Breast epithelium (tissue), 4 donors: ENCODE measurements at regions not wholly inside any gene's neighbourhood (a gene's known extent, or its start where the extent isn't known, plus 50 kb on each side); places are given as distances from the start of the nearest gene placed in this dataset.
"Not testable (repeated sequence)": the region's sequence is repeated elsewhere in the genome, so short reads cannot be mapped to it uniquely, and the experiment has no call there.

ENCODE experiments used
- DNase-seq, 2 donors: peaks; one replicate each; pipeline ENCODE4 v3.0.0-alpha.2; 2019; ENCODE audit warnings: low spot score in 2 of 2
- H3K27ac ChIP-seq, 2 donors: fragments of 200-600 bp; sonication (generic) in 1 of 2; one replicate each; pipeline ENCODE4 v1.5.1; 2016 to 2019; ENCODE audit warnings: mild to moderate bottlenecking in 1 of 2
- H3K27me3 ChIP-seq, 2 donors: fragments of 200-600 bp; sonication (generic) in 1 of 2; one replicate each; pipeline versions ENCODE4 v1.5.1 to v1.6.0; 2017 to 2019; ENCODE audit warnings: control low read depth in 1 of 2, mild to moderate bottlenecking in 1 of 2
- H3K36me3 ChIP-seq: fragments of 200-600 bp; one replicate; pipeline ENCODE4 v1.5.1; 2019
- H3K4me1 ChIP-seq, 2 donors: fragments of 200-600 bp; sonication (generic); one replicate each; pipeline ENCODE4 v1.5.1; 2016 to 2019; ENCODE audit warnings: control low read depth in 1 of 2
- H3K4me3 ChIP-seq, 3 donors: fragments of 200-600 bp; sonication (generic); 1 replicate in 2 of 3; 2 replicates in 1 of 3; pipeline ENCODE4 v1.5.1; 2016 to 2019; ENCODE audit warnings: mild to moderate bottlenecking in 3 of 3, moderate library complexity in 2 of 3
- H3K9me3 ChIP-seq, 2 donors: fragments of 200-600 bp; sonication (generic) in 1 of 2; one replicate each; pipeline ENCODE4 v1.5.1; 2016 to 2019; ENCODE audit warnings: control low read depth in 1 of 2
- POLR2A ChIP-seq: fragments of 450-650 bp; IDR thresholded peaks from one replicate; pipeline ENCODE4 v1.6.1; 2016; ENCODE audit warnings: antibody characterized with exemption, mild to moderate bottlenecking, moderate library complexity
- POLR2AphosphoS5 ChIP-seq, 3 donors: sonication (generic); formaldehyde crosslinking; IDR thresholded peaks; one replicate each; pipeline ENCODE4 v1.6.1; 2017; ENCODE audit warnings: antibody characterized with exemption in 3 of 3
- intact Hi-C: fragments of 100-400 bp; cut with DNase I; formaldehyde crosslinking; loops from one replicate; pipeline ENCODE4 v1.15.1; 2023; ENCODE audit warnings: low total_unique reads
- TF ChIP-seq, protein P1 (sequence below), 3 donors: fragments of 450-650 bp; IDR thresholded peaks; one replicate each; pipeline ENCODE4 v1.5.1; 2016 to 2017; ENCODE audit warnings: antibody characterized with exemption in 3 of 3, mild to moderate bottlenecking in 3 of 3, moderate library complexity in 3 of 3

DNA sequence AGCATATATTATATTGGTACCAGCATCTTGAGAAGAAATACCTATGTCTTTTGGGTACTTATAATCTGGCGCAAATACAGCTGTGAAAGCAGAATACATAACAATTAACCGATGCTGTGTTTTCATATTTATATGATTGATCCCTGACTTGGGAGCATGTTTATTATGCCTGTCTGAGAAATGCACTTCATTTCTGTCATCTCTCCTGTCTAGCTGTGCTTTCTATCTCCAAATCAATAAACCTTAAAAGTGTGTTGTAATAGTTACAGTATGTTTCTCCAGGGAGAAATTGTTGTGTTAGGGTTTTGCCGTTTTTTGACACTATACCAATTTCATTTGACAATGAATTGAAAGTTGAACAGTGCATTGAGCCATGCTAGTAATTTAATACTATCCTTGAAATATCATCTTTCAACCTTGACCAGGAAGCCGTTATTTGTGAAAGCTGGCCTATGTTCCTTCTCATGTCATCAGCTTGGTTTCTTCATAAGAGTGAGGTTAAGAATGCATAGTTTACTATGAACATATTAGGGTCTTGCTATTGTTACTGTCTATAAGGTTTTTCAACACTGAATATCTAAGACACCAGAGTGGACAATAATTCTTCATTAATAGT lies 206.2 kb upstream of the PCDH18 start:
- TF ChIP-seq, protein P1, sequence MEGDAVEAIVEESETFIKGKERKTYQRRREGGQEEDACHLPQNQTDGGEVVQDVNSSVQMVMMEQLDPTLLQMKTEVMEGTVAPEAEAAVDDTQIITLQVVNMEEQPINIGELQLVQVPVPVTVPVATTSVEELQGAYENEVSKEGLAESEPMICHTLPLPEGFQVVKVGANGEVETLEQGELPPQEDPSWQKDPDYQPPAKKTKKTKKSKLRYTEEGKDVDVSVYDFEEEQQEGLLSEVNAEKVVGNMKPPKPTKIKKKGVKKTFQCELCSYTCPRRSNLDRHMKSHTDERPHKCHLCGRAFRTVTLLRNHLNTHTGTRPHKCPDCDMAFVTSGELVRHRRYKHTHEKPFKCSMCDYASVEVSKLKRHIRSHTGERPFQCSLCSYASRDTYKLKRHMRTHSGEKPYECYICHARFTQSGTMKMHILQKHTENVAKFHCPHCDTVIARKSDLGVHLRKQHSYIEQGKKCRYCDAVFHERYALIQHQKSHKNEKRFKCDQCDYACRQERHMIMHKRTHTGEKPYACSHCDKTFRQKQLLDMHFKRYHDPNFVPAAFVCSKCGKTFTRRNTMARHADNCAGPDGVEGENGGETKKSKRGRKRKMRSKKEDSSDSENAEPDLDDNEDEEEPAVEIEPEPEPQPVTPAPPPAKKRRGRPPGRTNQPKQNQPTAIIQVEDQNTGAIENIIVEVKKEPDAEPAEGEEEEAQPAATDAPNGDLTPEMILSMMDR (IDR thresholded peaks at IDR 0.05): no peak
- TF ChIP-seq POLR2A (no peak), POLR2AphosphoS5 (IDR thresholded peaks at IDR 0.05) (no peak)
- H3K4me1 ChIP-seq: no peaks in the 10 kb centered on the region
- no peaks in the 10 kb centered on the region for H3K36me3 ChIP-seq
- intact Hi-C loops: no loop called here
- H3K4me3 ChIP-seq: no peak overlapping the region
- no peak for DNase-seq
- H3K27ac ChIP-seq: no peak overlapping the region
- H3K27me3 ChIP-seq: no peaks in the 10 kb centered on the region
- no peaks in the 10 kb centered on the region for H3K9me3 ChIP-seq

DNA sequence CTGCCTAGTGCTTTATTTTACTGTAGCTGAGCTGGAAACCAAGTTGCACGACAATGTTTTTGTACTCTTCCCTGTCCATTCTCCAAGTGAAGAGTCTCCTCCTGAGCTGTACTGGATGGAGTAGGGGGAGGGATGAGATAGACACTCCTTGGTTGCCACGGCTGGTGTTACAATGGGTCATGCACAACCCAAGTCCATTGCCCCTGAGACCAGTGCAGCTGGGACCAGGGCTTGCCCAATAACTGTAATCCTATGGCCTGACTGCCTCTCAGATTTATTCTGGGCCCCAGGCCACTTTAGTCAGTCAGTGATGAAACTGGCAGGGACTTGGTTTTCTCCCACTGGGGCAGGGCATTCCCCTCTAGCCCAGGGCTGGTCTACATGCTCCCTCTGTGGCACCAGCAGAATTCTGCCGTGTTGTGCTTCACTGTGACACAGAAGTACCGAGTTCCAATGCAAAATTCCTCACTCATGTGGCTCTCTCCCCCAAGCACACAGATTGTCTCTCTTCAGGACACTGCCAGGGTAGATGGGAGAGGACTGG lies 203.3 kb upstream of the PCDH18 start:
- H3K27ac ChIP-seq: no peak overlapping the region
- no peaks in the 10 kb centered on the region for H3K36me3 ChIP-seq
- peaks cover 0 to 18% of the 10 kb centered on the region in 2 donors for H3K9me3 ChIP-seq
- no peaks in the 10 kb centered on the region for H3K27me3 ChIP-seq
- H3K4me1 ChIP-seq: no peaks in the 10 kb centered on the region
- intact Hi-C loops: no loop called here
- DNase-seq: no peak
- no peak for TF ChIP-seq POLR2A
- TF ChIP-seq POLR2AphosphoS5 (IDR thresholded peaks at IDR 0.05): no peak
- TF ChIP-seq, protein P1 (IDR thresholded peaks at IDR 0.05): no peak
- no peak overlapping the region for H3K4me3 ChIP-seq

DNA sequence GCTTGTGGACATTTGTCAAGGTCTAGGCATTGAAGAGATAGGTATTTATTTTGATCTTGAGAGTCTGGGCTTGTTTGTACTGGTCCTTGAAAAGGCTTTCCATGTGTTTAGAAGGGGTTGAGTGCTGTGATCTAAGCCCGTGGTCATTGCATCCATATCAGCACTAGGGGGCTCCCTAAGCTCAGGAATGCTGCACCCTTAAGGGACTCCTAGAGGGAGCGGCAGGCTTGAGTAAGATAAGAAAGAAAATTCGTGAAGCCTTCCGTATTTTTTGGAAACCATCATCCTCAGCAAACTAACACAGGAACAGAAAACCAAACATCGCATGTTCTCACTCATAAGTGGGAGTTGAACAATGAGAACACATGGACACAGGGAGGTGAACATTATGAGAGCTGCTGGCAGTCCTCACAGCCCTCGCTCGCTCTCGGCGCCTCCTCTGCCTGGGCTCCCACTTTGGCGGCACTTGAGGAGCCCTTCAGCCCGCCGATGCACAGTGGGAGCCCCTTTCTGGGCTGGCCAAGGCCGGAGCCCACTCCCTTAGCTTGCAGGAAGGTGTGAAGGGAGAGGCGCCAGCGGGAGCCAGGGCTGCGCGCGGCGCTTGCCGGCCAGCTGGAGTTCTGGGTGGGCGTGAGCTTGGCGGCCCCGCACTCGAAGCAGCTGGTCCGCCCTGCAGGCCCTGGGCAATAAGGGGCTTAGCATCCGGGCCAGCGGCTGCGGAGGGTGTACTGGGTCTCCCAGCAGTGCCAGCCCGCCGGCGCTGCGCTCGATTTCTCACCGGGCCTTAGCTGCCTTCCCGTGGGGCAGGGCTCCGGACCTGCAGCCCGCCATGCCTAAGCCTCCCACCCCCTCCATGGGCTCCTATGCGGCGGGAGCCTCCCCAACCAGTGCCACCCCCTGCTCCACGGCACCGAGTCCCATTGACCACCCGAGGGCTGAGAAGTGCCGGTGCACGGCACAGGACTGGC lies 201.2 kb upstream of the PCDH18 start:
- H3K9me3 ChIP-seq: peaks cover 0 to 18% of the 10 kb centered on the region in 2 donors
- DNase-seq, intact Hi-C loops: not testable (repeated sequence)

DNA sequence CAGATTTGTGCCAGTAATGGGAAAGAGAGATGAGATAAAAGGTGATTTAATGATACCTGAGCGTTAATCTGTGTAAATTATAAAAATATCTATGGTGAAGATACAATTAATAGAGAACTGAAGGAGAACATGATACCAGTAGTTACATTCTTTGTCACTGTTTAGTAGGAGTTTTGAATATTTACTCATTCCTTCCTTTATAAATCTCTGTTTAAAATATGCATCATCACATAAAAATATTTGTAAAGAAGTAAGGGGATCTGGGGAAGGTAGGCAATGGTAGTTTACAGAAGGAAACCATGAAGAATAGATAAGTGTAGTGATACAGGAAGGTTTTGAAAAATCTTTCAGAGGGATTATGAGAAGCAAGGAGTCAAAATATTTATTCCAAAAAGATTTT lies 190.6 kb upstream of the PCDH18 start:
- no peak overlapping the region for H3K27ac ChIP-seq
- intact Hi-C loops: no loop called here
- H3K36me3 ChIP-seq: no peaks in the 10 kb centered on the region
- H3K27me3 ChIP-seq: no peaks in the 10 kb centered on the region
- TF ChIP-seq POLR2A (no peak), POLR2AphosphoS5 (IDR thresholded peaks at IDR 0.05) (no peak)
- TF ChIP-seq, protein P1 (IDR thresholded peaks at IDR 0.05): no peak
- no peak overlapping the region for H3K4me3 ChIP-seq
- H3K9me3 ChIP-seq: no peaks in the 10 kb centered on the region
- no peaks in the 10 kb centered on the region for H3K4me1 ChIP-seq
- DNase-seq: no peak

More for the DNA sequence above, 201.2 kb upstream of the PCDH18 start:
- H3K27ac ChIP-seq, H3K36me3 ChIP-seq, H3K4me1 ChIP-seq, H3K4me3 ChIP-seq, H3K27me3 ChIP-seq: not testable (repeated sequence)

DNA sequence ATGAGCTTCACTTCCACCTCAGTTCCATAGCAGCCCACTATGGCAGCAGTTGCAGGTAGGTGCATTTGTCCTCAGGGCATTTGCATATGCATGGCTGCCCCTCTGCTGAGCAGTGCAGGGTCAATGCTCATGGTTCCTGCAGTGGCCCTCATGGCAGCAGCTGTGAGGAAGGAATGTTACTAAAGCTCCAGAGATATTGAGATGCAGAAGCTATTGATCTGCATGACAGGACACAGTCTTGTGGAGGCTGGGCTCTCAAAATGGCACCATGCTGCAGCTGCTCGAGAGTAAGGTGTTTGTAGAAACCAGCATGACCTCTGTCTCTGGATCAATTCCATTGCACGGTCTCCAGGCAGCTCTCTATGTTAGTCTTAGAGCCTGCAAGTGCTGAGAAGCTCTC lies 179.2 kb upstream of the PCDH18 start:
- H3K36me3 ChIP-seq: no peaks in the 10 kb centered on the region
- no peaks in the 10 kb centered on the region for H3K27me3 ChIP-seq
- H3K4me3 ChIP-seq: no peak overlapping the region
- DNase-seq: no peak
- TF ChIP-seq, protein P1 (IDR thresholded peaks at IDR 0.05): no peak
- TF ChIP-seq POLR2A (no peak), POLR2AphosphoS5 (IDR thresholded peaks at IDR 0.05) (no peak)
- H3K27ac ChIP-seq: no peak overlapping the region
- intact Hi-C loops: no loop called here
- H3K9me3 ChIP-seq: no peaks in the 10 kb centered on the region
- no peaks in the 10 kb centered on the region for H3K4me1 ChIP-seq
